ENCODE measurements at regions not wholly inside any gene's neighbourhood (a gene's known extent, or its start where the extent isn't known, plus 50 kb on each side); places are given as distances from the start of the nearest gene placed in this dataset.
"Not testable (repeated sequence)": the region's sequence is repeated elsewhere in the genome, so short reads cannot be mapped to it uniquely, and the experiment has no call there.

DNA sequence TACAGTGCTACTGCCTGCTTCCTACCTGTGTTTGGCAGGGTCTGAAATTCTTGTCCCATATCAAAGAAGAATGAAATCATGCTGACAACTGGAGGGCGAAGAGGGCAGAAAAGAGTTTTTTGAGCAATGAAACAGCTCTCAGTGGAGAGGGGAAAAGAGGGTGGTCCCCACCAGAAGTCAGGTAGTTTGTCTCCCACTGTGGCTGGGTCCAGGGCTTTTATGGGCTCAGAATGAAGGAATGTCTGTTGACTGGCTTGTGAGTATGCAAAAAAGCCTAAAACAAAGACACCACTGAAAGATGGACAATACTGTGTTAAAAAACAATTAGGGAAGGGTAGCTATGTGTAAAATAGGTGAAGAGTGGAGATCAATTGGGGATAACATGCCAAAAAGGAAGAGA is 115.0 kb downstream of the ADAM29 start:
- DNase-seq (ENCODE audit: low read depth) = no peak

DNA sequence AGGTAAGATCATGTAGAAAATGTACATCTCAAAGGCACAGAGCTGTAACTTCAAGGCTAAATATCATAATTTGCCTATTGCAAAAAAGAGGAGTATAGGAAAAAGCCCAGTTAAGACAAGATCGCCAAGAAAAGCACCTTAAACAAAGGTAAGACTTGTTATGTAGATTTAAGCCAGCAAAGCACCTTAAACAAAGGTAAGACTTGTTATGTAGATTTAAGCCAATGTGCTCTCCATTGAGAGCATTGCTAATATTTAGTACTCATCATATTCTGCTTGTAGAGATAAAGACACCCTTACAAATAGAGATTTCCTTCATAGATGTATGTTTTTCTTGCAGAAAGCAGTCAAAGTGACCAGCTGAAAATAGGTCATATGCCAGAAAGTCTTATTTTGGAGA is 115.8 kb downstream of the ADAM29 start:
- no peak for DNase-seq (ENCODE audit: low read depth)

DNA sequence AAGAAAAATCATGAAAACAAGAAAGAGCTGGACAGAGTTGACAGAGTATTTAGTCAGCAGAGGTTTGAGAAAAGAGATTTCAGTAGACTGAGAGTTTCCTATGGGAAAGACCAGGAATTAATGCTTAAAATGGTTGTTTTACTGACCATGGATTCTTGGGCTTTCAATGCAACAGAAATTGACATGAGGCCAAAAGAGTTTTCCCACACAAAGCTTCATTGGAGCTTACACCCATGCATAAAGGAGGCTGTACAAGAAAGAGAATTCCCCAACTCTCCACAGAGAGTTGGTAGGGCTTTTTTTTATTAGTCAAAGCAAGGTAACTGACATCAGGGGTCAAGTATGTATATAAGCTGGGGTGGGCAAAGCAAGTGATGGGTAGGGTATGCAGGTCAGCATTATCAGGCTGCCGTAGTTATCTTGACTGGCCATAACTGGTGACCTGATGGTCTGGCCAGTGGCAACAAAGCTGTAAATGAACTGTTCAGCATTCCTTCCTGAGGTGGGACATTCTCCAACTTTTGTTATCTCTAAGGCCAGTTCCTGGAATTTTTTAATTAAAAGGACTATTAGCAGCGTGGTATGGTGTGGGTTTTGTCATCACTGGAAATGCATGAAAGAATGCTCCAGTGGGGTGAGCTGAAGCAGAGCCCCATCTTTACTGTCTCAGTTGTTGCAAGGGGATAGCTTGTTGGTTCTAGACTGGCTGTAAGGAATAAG is 117.0 kb downstream of the ADAM29 start:
- DNase-seq (ENCODE audit: low read depth) = no peak

DNA sequence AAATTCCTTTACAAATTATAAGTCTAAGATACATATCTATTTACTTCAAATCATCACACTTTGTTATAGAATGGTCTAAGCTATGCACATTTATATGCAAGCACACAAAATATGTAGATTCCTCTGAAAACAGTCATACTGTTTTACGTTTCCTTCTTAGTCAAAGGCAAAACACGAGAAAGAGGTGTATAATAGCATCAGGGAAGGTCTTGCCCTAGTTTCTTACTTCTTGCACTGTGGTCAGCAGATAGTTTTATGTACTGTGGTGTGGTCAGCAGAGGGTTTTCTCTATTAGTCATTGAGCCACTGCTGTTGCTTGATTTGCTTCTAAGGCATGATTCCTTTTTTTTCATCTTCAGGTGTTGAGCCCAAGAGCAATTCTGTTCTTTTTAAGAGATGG is 117.7 kb downstream of the ADAM29 start:
- no peak for DNase-seq (ENCODE audit: low read depth)

DNA sequence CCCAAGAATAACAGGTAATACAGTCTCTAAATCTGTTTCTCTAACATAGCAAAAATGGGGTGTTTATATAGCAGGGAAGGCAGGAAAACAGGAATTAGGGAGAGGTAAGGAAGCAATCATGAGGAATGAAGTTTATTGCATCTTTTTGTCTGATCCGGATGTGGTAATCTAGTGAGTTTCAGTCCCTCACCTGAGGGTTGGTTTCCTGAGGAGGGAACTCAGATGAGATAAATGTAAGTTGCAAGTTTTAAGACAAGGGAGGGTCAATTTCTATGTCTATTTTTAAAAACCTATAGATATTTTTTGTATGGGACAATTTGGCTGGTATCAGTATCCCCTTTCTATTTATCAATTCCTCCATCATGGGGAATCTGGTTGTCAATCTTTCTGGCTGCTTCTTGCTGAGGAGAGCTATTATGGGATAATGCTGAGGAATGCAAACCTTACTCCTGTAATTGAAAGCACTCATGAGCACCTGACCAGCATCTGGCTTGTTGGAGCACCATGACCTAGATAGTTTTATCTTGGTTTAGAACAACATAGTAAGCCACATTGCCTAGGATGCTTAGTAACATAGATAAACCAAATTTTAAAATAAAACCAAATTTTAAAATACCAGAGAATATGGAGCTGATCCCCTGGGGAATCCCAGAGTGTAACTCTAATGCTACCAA is 130.1 kb downstream of the ADAM29 start:
- no peak for DNase-seq (ENCODE audit: low read depth)

DNA sequence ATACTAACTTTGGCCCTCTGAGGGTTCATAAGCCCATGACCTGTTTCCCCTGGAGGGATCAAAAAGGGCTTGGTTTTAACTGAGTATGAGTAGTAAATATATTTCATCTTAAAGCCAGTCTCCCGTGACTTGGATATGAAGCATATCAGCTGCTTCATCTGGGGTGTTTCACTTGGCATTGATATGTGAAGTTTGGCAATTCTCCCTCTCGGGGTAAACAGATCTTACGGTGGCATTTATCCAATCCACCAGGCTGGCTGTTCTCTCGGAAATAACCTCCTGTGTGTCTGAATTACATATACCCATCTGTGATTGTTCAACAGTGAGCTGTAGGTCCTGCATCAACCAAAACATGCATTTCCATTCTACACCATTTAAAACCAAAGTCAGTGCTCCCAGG is 130.7 kb downstream of the ADAM29 start:
- DNase-seq (ENCODE audit: low read depth) = no peak

DNA sequence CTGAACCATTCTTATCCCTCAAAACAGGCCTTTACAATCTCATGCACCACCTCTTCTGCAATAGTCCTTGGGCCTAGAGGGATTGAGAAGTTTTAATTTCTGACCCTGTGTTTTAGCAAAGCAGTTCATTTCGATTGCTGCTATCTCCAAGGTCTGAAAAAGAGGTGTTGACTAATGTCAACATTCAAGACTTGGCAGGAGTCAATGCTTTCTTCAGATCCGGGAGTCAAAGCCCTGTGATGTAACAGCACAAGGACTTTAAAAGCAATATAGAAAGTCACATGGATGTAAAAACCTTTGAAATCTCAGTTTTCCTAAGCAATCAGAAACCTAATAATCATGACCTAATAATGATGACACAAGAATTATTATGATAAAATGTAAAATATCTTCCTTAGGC is 133.8 kb downstream of the ADAM29 start:
- DNase-seq (ENCODE audit: low read depth) = no peak

DNA sequence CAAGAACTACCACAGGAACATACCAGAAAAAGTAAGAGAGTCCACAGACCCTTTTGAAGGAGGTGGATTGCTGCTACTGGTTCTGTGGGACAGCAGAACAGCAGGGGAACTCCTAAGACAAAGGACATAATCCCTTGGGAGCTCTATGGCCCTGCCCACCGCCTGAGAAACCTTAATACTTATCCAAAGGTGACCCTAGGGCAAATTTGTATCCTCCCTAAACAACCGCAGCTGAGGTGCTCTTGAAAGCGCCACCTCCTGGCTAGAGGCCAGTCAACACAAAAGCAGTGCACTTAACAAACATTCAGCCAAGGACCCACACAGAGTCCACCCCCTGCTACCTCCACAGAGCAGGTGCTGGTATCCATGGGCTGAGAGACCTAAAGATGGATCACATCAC is 136.8 kb downstream of the ADAM29 start:
- no peak for DNase-seq (ENCODE audit: low read depth)

DNA sequence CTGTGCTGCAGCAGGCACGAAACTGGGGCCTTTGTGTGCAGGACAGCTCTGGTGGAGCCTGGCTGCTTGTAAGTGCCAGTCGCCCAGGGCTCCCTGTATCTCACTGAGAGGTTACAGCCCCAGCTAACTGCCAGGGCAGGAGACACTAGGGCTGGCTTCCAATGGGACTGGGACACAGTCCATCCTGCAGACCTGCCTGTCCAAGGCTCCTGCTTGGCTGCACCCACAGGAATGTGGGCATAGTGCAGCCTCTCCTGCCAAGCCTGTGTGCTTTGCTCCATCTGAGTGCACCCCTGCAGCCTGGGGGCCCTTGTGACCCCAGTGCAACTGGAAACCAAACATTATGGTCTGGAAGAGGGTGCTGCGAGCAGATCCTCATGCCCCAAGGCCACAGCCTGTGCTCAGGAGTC is 144.0 kb downstream of the ADAM29 start:
- DNase-seq (ENCODE audit: low read depth) = no peak

DNA sequence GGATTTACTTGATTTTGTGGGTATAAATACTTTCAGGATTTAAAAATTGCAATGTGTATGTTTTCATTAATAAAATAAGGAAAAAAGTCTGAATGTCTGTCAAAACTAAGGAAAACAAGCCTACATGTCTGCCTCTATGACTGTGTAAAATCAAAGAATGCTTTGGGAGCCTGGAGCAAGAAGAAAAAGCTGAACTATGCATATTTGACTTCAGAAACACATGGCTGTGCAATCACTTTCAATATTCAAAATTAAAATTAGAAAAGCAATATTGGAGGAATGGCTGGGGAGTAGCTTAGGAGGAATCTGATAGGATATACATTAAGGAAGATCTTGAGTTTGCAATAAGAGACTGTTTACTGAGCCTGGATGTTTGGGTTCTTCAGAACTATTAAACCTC is 147.1 kb downstream of the ADAM29 start:
- no peak for DNase-seq (ENCODE audit: low read depth)

DNA sequence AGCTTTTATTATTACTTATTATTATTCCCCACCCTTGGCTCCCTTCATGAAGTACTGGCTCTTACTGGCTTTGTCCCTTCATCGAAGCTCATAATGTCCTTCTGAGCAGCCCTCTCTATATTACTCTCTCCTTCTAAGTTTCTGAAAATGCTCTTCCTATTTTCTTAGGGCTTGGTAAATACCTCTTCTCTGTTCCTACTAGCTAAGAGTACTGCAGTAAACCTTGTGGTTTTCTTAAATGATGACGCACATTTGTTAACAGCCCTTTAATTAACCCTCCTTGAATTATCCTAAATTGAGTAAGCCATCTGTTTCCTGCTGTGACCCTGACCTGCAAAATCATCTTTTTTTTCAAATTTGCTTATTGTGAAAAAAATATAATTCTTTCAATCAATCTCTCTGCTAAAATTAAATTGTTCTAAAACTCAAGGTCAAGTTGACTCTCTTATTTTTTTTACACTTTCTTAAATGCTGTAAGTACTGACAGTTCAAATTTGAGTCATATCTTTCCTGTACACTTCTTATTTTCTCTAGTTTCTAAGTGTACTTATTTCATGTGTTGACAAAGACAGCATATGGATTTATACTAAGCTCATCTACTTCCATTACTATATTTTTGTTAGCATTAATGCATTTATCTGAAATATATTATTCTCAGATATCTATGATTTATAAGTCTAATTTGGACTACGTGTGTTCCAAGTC is 148.9 kb downstream of the ADAM29 start:
- no peak for DNase-seq (ENCODE audit: low read depth)

DNA sequence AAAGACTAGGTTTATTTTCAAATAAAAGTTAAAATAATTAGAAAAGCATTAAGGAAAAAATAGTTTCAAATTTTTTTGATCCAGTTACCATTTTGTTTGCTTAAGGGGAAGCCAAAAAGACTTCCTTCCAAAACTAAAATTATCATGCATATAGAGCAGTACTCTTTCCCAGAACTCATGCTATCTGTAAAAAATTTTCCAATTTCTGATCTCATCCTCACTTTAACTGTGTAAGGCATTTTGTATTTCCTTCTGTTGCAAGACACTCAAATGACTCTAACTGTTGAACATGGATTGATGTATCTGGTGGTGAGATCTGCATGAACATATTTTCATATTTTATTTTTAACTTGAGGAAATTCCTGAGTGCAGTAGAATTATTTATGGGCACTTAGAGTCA is 150.1 kb downstream of the ADAM29 start:
- no peak for DNase-seq (ENCODE audit: low read depth)

DNA sequence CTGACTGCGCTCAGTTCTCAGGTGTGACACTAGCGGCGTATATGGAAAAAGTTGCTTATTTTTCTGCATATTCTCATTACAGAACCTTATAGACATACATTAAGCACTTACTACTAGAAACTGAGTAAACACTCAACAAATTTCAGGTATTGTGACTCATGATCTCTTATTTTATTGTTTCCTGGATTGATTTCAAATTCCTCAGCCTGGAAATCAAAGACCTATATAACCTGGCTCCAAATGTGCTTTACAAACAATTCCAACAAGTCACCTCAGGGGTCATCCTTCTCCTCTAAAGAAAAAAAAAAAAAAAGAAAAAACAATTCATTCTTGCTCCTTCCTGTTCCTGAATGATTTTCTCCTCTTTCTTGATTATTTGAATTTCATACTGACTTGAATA is 152.3 kb downstream of the ADAM29 start:
- DNase-seq (ENCODE audit: low read depth) = no peak

DNA sequence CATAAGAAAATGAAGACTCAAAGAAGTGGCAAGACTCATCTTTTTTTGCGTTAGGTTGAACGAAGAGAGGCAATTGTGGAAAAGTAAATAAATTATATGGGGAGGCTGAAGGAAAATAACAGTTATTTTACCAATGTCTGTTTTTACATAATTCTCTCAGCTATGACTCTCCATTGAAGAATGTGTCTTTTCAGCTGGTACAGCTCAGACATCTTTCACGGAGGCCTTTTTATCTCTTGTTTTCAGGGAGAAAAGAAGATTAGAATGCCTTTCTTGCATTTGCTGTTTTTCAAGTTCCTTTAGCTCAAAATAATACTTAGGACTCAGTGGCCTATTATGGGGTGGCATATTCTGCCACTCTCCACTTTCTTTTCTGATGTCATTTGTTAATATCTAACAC is 153.0 kb downstream of the ADAM29 start:
- no peak for DNase-seq (ENCODE audit: low read depth)

DNA sequence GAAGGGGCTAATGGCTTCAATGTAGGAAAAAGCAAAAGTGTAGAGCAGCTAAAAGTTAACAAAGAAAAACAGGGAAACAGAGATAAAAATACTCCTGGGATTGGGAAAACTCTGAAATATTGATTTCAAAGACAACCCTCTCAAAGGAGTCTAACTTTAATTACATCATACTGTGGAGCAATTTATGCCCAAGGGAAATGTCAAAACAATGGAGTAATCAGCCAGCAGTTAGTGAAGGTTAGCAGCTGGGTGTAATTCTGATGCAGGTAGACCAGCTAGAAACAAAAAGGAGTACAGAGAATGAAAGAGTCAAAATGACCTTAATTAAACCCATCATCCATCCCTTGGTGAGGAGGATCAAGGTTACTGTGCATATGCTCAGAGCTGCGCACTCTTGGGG is 169.0 kb downstream of the ADAM29 start:
- DNase-seq (ENCODE audit: low read depth) = no peak

DNA sequence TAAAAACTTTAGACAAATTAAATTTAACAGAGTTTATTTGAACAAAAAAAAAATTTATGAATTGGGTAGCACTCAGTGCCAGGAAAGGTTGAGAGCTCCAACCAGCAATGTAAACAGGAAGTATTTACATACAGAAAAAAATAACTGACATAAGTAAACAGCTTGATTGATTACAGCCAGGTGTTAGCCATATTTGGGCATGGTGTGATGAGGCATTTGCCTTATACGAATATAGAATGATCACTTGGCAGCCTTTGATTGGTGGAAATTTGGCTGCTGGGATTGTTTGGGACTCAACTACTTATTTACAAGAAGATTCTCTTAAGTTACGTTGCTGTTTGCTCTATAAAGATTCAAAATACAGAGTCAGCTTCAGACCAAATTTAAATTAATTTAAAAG is 172.0 kb downstream of the ADAM29 start:
- no peak for DNase-seq (ENCODE audit: low read depth)

DNA sequence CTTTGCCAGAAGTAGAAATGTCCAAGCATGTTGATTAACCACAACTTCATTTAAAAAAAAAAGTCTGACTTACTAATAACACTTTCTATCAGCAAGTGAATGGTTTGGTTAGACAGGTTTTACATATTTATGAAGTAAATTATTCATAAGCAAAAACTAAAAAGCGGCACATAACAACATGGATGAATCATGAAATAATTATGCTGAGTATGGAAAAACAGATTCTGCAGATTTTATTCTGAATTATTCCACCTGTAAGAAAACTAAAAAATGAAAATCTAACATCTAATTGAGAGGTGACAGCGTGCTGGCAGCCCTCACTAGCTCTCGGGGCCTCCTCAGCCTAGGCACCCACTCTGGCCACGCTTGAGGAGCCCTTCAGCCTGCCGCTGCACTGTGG is 173.5 kb downstream of the ADAM29 start:
- no peak for DNase-seq (ENCODE audit: low read depth)

DNA sequence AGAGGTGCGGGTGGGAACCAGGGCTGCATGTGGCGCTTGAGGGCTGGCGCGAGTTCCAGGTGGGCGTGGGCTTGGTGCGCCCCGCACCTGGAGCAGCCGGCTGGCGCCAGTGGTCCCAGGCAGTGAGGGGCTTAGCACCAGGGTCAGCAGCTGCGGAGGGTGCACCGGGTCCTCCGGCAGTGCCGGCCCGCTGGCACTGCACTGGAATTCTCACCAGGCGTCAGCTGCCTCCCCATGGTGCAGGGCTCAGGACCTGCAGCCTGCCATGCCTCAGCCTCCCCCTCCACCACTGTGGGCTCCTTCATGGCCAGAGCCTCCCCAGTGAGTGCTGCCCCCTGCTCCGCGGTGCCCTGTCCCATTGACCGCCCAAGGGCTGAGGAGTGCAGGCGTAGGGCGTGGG is 174.0 kb downstream of the ADAM29 start:
- no peak for DNase-seq (ENCODE audit: low read depth)

DNA sequence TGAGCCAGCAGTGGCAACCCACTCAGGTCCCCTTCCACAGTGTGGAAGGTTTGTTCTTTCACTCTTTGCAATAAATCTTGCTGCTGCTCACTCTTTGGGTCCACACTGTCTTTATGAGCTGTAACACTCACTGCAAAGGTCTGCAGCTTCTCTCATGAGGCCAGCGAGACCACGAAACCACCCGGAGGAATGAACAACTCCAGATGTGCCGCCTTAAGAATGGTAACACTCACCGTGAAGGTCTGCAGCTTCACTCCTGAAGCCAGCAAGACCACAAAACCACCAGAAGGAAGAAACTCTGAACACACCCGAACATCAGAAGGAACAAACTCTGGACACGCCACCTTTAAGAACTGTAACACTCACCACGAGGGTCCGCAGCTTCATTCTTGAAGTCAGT is 174.9 kb downstream of the ADAM29 start:
- DNase-seq (ENCODE audit: low read depth) = not testable (repeated sequence)

DNA sequence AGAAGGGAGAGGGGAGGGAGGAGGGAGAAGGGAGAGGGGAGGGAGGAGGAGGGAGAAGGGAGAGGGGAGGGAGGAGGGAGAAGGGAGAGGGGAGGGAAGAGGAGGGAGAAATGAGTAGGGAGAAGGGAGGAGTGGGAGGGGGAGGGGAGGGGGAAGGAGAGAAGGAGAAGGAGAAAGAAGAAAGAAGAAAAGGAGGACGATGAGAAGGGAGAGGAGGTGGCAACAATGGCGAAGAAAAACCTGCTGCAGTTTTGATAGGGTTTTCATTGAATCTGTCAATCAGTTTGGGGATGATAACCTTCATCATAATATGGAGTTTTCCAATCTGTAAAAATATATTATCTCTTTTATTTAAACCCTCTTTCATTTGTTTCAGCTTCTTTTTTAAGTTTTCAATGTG is 185.2 kb downstream of the ADAM29 start:
- no peak for DNase-seq (ENCODE audit: low read depth)

DNA sequence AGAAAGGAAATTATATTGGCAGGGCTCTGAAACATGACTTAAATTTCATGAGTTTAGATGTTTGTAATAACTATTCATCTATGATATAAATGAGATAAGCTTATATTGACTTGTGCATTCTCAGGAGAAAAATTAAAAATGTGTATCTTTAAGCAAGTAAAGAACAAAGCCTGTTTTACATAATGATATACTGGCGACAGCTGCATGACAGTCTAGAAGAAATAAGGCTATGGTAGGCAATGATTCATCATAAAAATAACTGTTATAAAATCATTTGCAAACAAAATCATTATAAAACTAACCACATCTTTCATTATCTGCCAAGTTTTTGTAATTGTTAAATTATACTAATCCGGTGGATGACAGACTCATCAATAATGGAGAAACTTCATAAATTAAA is 188.1 kb downstream of the ADAM29 start:
- no peak for DNase-seq (ENCODE audit: low read depth)

DNA sequence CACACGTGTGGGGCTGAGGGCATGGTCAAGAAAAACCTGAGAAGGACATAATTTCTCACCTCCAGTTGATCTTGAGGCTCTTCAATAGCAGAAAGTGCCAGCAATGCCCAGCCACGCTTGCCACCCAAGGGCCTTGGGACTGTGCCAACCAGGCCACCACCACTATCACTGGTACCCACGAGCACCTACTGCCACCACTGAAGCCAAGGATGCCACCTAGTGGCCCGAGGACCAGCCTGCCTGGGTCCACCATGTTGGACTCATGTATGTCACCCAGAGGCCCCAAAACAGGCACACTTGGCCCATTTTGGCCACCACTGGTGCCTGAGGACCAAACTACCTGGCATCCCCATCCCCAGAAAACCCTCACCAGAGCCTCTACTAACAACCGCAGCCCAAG is 191.8 kb downstream of the ADAM29 start:
- DNase-seq (ENCODE audit: low read depth) = no peak

DNA sequence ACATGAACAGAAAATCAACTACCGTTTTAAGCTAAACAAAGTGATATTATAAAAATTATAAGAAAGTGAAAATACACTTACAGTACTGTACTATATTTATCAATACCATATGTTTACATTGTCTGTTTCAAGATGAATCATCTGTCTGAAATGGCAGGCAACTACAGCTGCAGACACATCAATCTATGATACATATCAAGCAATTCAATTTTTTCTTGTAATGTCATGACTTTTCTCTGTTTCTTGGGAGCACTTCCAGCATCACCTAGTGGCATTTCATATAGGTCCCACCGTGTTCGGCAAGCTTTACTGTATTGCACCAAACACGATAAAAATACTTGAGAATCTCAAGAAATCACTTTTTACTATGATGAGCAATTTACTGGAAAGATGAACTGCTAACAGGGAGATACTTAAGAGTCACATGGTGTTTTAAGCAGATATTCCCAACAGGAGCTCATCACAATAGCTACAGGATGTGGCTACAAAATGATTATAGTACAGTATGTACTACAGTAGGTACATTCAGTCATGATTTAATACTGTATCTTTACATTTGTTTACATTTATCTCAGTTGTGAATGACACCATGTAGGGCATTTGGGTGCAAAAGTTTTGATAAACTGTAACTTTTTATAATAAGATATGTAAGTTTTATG is 207.4 kb downstream of the ADAM29 start:
- no peak for DNase-seq (ENCODE audit: low read depth)
